Suppressor macrophage (primary cell): ENCODE measurements at regions not wholly inside any gene's neighbourhood (a gene's known extent, or its start where the extent isn't known, plus 50 kb on each side); places are given as distances from the start of the nearest gene placed in this dataset.
"Not testable (repeated sequence)": the region's sequence is repeated elsewhere in the genome, so short reads cannot be mapped to it uniquely, and the experiment has no call there.

Source experiments
- DNase-seq, 4 experiments: peaks; one replicate each; pipeline ENCODE4 v3.0.0-alpha.2; 2020 to 2022

GRCh38 chr13:71213252-71213821 lies 653.7 kb downstream of the DACH1 start:
- no peak for DNase-seq

DNA sequence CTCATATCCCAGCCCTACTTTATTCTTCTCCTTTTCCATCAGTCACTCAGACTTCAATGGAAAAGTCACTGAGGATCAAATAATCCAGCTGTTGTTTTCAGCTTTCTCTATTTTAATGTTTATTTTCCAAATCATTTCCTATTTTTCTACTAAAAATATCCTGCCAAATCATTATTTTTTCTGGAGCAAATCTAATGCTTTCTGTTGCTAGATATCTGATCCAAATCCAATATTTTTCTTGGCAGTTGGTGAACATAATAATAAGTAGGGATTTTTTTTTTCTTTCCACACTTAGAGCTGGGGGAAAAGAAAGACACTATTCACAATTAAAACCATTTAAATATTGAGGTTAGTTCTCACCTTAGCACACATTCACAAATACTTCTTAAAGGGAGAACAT lies 656.1 kb downstream of the DACH1 start:
- DNase-seq = no peak

- no peak for DNase-seq
Measured at GRCh38 chr13:71209217-71209616, 657.8 kb downstream of the DACH1 start.

DNA sequence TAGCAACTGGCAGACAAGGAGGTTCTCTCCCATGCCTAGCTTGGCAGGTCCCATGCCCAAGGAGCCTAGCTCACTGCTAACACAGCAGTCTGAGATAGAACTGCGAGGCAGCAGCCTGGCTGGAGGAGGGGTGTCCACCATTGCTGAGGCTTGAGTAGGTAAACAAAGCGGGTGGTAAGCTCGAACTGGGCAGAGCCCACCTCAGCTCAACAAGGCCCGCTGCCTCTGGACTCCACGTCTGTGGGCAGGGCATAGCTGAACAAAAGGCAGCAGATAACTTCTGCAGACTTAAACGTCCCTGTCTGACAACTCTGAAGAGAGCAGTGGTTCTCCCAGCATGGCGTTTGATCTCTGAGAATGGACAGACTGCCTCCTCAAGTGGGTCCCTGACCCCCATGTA lies 682.4 kb downstream of the DACH1 start:
- not testable (repeated sequence) for DNase-seq

DNA sequence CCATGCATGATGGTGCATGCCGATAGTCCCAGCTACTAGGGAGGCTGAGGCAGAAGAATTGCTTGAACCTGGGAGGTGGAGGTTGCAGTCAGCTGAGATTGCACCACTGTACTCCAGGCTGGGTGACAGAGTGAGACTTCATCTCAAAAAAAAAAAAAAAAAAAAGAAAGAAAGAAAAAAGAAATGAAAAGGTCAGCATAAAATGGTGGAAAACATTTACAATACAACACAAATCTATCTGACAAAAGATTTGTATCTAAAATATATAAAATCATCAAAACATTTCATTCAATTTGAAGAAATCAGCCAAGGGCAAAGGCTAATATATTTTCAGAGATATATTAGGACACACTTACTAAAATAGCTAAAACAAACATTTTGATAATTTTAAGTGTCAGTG lies 683.7 kb downstream of the DACH1 start:
- DNase-seq = not testable (repeated sequence)

DNA sequence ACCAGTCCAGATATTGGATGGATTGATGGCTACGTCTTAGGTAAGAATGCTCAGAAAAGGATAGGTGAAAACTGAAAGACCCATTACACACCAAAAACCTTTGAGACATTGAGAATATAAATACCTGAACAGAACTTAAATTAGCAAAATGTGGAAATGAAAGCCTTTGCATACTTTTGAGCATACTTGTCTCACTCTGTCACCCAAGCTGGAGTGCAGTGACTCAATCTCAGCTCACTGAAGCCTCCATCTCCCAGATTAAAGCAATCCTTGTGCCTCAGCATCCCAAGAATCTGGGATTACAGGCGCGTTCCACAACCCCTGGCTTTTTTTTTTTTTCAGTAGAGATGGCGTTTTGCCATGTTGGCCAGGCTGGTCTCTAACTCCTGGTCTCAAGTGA lies 695.3 kb downstream of the DACH1 start:
- DNase-seq = no peak

GRCh38 chr13:71169180-71169579 lies 697.8 kb downstream of the DACH1 start:
- DNase-seq = no peak

DNA sequence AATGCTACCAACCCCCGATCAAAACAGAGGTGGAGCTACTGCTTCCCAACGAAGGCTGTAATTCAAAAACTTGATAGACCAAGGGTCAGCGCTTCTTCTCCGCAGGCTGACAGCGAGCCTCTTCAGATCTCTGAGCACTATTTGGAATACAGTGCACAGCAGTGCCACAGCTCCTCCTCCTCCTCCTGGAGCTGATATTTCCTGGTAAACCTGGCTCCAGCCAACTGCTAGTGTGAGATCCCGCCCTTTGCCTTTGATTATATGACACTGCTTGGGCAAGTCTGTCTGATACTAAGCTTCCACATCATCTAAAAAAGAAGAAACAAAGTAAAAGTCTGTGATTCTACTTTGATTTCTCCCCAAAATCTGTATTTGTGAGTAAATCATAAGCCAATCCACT lies 710.5 kb downstream of the DACH1 start:
- DNase-seq = no peak

DNA sequence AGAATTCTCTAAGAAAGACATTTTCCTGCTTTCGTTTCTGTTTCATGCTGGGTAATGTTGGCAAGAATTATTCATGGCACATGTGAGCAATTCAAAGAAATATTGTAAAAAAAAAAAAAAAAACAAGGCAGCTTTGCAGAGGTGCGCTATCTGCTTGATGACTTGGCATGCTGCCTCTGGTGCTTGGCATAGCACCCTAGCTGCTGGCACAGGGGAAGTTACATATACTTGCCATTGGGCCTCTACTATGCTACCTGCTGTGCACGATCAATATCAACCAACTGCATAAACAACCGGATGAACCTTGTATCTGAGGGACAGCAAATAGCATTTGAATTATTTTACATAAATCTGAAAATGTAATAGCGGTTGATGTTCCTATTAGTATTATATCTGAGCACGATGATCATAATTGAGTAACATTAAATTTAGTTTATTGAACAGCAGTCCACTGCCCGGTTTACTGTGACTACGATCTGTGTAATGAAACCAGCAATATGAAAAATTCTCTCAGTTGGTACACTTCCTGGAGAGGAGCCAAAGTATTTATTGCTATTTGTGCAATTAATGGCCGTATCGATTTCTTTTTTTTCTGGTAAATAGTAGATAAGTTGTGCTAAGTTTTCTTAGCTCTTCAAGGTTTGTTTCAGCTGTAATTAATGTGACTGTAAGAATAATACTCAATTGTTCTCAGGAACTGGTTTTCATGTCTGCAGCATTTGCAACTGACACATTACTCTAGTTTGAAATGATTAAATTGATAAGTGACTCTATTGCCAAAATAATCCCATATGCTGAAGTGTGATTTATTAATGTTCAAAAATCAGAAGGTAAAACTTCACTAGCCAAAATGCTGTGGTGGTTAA lies 717.3 kb downstream of the DACH1 start:
- DNase-seq = no peak

GRCh38 chr13:71149046-71149445 lies 718.0 kb downstream of the DACH1 start:
- DNase-seq = no peak

DNA sequence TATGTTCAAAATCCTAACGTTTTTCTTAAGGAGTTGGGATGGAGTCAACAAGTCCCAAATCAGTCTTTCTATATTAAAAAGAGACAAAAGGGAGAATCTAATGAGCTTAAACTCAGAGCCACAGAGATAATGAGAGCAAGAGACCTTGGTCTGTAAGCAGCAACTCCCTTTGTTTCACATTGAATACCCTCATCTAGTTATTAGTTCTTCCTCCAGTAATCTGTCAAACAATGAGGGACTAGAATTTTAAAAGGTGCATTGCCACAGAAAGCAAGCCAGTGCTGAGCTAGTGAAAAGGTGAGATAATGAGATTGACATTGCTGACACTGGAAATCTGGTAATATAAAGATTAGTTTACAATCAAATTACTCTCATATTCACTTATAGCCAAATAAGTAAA lies 718.6 kb downstream of the DACH1 start:
- DNase-seq = no peak

- no peak for DNase-seq
Measured at GRCh38 chr13:71144883-71145282, 722.1 kb downstream of the DACH1 start.

- no peak for DNase-seq
Measured at GRCh38 chr13:71137101-71137500, 729.9 kb downstream of the DACH1 start.

DNA sequence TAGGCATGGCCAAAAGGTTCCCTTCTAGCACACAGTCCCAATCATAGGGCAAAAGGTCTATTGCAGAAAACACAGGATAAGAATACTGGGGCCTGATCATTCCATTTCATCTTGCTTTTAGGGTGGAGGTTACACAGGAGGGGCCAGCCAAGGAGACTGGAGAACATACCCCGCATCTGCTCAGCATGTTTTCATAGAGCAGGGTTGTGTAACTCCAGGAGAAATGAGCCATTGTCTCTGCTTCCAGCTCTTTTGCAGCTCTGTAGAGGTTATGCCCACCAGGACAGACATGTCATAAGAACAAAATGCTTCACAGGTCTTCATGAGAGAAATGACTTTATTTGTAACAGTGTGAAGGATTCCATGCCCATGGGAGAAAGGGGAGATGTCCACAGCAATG lies 742.8 kb downstream of the DACH1 start:
- no peak for DNase-seq

GRCh38 chr13:71118779-71119364 lies 748.1 kb downstream of the DACH1 start:
- no peak for DNase-seq

DNA sequence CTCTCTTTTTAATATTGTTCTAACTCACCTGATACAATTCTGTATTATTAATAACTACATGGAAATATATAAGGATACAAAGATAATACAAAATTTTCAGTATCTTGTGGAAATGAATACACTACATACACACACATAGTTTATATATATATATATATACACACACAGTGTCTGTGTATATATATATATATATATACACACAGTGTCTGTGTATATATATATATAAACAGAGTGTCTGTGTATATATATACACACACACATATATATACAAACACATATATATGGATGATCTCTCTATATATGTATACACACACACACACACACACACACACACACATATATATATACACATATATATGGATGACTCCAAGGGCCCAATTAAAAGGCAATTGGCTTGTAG lies 749.1 kb downstream of the DACH1 start:
- DNase-seq = no peak

GRCh38 chr13:71115301-71115700 lies 751.7 kb downstream of the DACH1 start:
- no peak for DNase-seq

DNA sequence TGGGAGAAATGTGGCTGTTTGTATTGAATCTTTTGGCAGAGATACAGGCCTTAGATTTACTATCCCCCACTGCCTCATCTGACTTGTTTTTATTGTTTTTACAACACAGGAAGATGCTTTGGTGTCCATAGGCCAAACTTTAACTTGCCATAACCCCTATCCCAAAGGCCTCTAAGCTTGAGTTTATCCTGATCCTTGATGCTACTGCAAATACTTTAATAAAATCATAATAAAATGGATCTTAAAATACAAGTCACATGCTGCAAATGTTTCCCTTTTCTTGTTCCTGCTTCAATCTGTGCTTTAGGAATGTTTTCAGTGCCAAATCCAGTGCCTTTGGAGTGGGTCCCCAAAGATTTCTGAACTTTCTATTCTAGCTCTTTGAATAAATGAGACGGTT lies 770.6 kb downstream of the DACH1 start:
- no peak for DNase-seq

GRCh38 chr13:71090990-71091389 lies 776.0 kb downstream of the DACH1 start:
- no peak for DNase-seq

GRCh38 chr13:71089056-71089455 lies 777.9 kb downstream of the DACH1 start:
- no peak for DNase-seq

DNA sequence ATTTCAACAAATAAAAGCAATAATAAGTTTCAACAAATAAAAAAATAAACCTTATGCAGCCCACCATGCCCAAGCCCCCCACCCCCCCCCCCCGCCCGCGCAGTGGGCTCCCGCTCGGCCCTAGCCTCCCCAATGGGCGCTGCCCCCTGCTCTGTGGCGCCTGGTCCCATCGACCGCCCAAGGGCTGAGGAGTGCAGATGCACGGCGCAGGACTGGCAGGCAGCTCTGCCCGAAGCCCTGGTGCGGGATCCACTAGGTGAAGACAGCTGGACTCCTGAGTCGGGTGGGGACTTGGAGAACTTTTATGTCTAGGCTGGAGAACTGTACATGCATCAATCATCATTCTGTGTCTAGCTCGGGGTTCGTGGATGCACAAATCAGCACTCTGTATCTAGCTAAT lies 779.6 kb downstream of the DACH1 start:
- no peak for DNase-seq

GRCh38 chr13:71087006-71087405 lies 780.0 kb downstream of the DACH1 start:
- DNase-seq = no peak

- DNase-seq = no peak
Measured at GRCh38 chr13:71082631-71083030, 784.4 kb downstream of the DACH1 start.

DNA sequence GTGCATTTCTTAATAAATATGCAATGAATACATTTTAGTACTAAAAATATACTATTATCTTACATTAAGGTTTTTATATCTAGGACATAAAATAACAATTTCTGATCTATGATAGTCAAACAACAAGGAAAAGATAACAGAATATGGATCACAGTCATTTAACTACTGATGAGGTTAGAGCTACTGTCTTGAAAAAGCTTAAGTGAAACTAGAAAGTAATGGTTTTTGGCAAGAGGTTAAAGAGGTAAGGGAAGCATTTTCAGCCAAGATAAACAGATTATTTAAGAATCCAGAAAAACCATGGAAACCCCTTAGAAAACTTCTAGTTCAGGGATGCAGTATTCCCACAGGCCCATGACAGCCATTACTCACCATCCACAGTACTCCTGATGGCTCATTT lies 787.4 kb downstream of the DACH1 start:
- no peak for DNase-seq
